HG02642 (cell line): ENCODE measurements at regions not wholly inside any gene's neighbourhood (a gene's known extent, or its start where the extent isn't known, plus 50 kb on each side); places are given as distances from the start of the nearest gene placed in this dataset.

Experiments
- ATAC-seq: cut with Tn5 transposase; IDR thresholded peaks from one replicate; pipeline ENCODE4 v1.9.1; 2021; ENCODE audit warnings: mild to moderate bottlenecking; ENCODE audit not compliant: unreplicated experiment, poor library complexity

- no peak for ATAC-seq
These were observed 482.4 kb downstream of the NPHP4 start for GRCh38 chr1:5509664-5510452.

GRCh38 chr1:5508669-5509330 is 483.4 kb downstream of the NPHP4 start:
- no peak for ATAC-seq

GRCh38 chr1:5507340-5507739 is 484.9 kb downstream of the NPHP4 start:
- ATAC-seq: no peak

GRCh38 chr1:5506634-5507033 is 485.6 kb downstream of the NPHP4 start:
- no peak for ATAC-seq

DNA sequence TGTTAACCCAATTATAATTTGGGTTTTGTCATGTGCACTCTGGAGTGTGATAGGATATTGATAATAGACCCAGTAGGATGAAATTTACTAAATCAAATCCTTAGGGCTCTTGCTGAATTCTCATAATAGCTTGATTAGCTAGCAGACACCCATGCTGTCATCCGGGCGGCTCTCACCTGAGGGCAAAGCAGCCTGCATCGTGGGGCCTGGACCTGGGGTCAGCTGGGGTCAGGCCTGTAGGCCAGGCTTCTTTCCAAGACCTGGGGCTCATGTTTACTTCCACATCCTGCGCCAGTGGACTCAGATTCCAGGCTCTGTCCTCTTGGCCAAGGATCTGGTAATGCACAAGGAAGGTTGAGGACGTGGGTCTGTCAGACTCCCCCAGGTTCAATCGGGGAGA is 486.3 kb downstream of the NPHP4 start:
- no peak for ATAC-seq

- ATAC-seq: no peak
These were observed 487.9 kb downstream of the NPHP4 start for GRCh38 chr1:5504364-5504740.

GRCh38 chr1:5503556-5504363 is 488.5 kb downstream of the NPHP4 start:
- no peak for ATAC-seq

- no peak for ATAC-seq
These were observed 489.7 kb downstream of the NPHP4 start for GRCh38 chr1:5502311-5503194.

DNA sequence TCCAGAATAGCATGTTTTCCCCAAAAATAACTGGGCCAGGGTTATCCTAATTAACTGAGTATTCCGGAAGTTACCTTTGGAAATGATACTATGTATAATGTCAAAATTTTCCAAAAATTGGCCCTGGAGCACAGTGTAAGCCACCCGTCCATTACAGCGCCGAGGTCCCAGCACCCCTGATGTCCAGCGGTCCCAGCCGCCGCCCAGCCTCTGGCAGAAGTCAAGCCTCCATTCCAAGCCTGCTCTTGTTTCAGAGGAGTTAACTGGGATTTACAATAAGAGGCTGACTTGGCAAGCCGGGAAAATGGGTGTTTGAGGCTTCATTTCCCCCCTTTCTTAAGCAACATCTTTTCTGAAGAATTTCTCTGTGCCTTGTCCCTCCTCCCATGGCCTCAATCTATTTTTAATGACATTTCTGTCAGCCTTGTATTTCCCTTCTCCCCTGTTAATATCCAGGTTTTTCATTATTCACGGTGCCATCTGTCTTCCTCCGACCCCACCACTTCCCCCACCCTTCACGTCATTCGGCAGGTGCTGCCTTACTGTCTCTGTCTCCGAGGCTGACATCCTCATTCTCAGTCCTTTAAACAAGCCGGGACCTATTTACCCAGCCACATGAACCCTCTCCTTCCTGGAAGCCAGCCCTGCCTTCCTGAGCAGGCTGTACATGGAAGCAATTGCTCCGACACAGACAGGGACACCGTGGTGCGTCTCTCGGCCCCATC is 490.9 kb downstream of the NPHP4 start:
- ATAC-seq: no peak

DNA sequence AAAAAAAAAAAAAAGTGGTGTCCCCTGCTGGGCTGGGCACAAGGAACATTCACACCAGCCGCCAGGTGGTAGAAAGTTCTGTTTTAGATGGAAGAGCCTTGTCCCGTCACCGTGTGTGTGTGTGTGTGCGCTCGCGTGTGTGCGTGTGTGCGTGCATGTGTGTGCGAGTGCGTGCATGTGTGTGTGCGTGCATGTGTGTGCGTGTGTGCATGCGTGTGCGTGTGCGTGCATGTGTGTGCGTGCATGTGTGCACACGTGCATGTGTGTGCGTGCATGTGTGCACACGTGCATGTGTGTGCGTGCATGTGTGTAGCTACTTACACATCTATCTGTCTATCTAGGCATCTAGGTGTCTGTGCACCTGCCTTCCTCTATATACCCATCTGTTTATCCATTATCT is 491.7 kb downstream of the NPHP4 start:
- ATAC-seq: no peak

DNA sequence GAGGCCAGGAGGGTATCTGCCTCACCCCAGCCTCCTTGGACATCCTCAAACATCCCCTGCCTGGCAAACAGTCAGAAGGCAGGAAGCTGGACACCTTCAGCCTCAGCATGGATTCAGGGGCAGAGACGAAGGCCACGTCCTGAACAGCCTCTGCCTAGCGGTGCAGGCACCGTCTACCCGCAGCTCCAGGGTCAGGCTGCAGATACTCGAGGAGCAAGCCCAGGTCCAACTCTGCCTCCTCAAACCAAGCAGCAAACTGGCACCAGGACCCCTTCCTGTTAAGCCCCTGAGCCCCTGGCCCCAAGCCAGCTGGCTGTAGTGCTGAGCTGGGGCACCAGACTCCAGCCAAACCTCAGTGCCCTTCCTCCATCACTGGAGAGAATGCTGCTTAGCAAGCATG is 494.7 kb downstream of the NPHP4 start:
- ATAC-seq: no peak

- no peak for ATAC-seq
These were observed 496.4 kb downstream of the NPHP4 start for GRCh38 chr1:5495596-5496410.

DNA sequence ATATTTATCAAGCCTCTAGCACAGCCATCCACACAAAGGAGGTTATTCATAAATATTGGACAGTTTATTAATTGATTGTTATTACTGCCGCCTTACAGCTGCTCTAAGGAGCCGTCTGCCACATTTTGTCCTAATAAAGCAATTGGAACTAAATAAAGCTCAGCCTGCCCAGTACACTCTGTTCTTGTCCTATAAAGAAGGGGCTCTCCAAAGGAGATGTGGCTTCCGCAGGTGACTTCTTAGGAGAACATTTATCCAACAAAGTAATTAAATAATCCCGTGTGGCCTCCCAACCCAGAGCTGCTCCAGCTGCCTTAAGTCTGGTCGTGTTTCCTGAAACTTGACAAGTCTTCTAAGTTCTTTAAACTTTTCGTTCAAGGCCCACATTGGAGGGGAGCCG is 497.7 kb downstream of the NPHP4 start:
- ATAC-seq: no peak

GRCh38 chr1:5493851-5494311 is 498.3 kb downstream of the NPHP4 start:
- ATAC-seq: no peak

- no peak for ATAC-seq
These were observed 498.9 kb downstream of the NPHP4 start for GRCh38 chr1:5493275-5493674.

- ATAC-seq: no peak
These were observed 499.4 kb downstream of the NPHP4 start for GRCh38 chr1:5492846-5493245.

- no peak for ATAC-seq
These were observed 500.9 kb downstream of the NPHP4 start for GRCh38 chr1:5491207-5491904.

GRCh38 chr1:5490635-5491034 is 501.6 kb downstream of the NPHP4 start:
- ATAC-seq: no peak
